OCI-LY3 (cell line): ENCODE measurements at regions not wholly inside any gene's neighbourhood (a gene's known extent, or its start where the extent isn't known, plus 50 kb on each side); places are given as distances from the start of the nearest gene placed in this dataset.
A peak's percentile ranks its signal among the peaks of the same experiment; 100 is the strongest.

Source experiments
- H2AFZ ChIP-seq: fragments of 200-600, 300-600 bp; shearing (Covaris generic); 2 replicates; pipeline ENCODE4 v1.6.0; 2014; ENCODE audit warnings: antibody characterized with exemption, low read depth, low read length
- H3K27ac ChIP-seq: fragments of 200-600, 300-600 bp; sonication (generic); 2 replicates; pipeline ENCODE4 v1.5.1; 2014; ENCODE audit warnings: mild to moderate bottlenecking, low read length, moderate library complexity, mixed read lengths
- H3K27me3 ChIP-seq: fragments of 200-600, 300-600 bp; sonication (generic); 2 replicates; pipeline ENCODE4 v1.6.1; 2014; ENCODE audit warnings: low read depth, low read length, mixed read lengths
- H3K36me3 ChIP-seq: fragments of 200-600, 300-600 bp; sonication (generic); replicated peaks from 2 replicates; pipeline ENCODE3; 2014; ENCODE audit warnings: low read depth, low read length, mixed read lengths
- H3K4me1 ChIP-seq: fragments of 300-600, 200-600 bp; sonication (generic); 2 replicates; pipeline ENCODE4 v1.6.1; 2014; ENCODE audit warnings: low read length, mixed read lengths
- H3K4me2 ChIP-seq: fragments of 200-600, 300-600 bp; sonication (generic); 2 replicates; pipeline ENCODE4 v1.6.1; 2014; ENCODE audit warnings: low read length, mixed read lengths
- H3K4me3 ChIP-seq: fragments of 300-600, 200-600 bp; sonication (generic); 2 replicates; pipeline ENCODE4 v1.5.1; 2014; ENCODE audit warnings: antibody characterized with exemption, mild to moderate bottlenecking, low read length, moderate library complexity
- H3K79me2 ChIP-seq: fragments of 300-600, 200-600 bp; shearing (Covaris generic); 2 replicates; pipeline ENCODE4 v1.6.1; 2014; ENCODE audit warnings: mild to moderate bottlenecking, low read length, mixed read lengths
- H3K9ac ChIP-seq: fragments of 300-600, 200-600 bp; shearing (Covaris generic); 2 replicates; pipeline ENCODE4 v1.6.0; 2014; ENCODE audit warnings: mild to moderate bottlenecking, low read length, moderate library complexity
- H3K9me3 ChIP-seq: fragments of 200-600, 300-600 bp; shearing (Covaris generic); 2 replicates; pipeline ENCODE4 v1.6.1; 2014; ENCODE audit warnings: low read length, mixed read lengths; ENCODE audit not compliant: insufficient read depth
- H4K20me1 ChIP-seq: fragments of 200-600, 300-600 bp; sonication (generic); 2 replicates; pipeline ENCODE4 v1.6.1; 2016; ENCODE audit warnings: low read length, mixed read lengths; ENCODE audit not compliant: insufficient read depth
- CTCF ChIP-seq: fragments of 200-600, 300-600 bp; sonication (generic); IDR thresholded peaks from 2 replicates; pipeline ENCODE4 v1.5.1; 2014; ENCODE audit warnings: antibody characterized with exemption, low read length, low read depth
- EZH2phosphoT487 ChIP-seq: fragments of 200-600 bp; shearing (Covaris generic); IDR thresholded peaks from 2 replicates; pipeline ENCODE4 v1.6.1; 2018; ENCODE audit warnings: antibody characterized with exemption, mixed run types, low read depth

GRCh38 chr22:22702237-22703202 is 58.1 kb downstream of the GGTLC2 start:
- H3K4me2 ChIP-seq = no peak overlapping the region
- no peaks in the 10 kb centered on the region for H3K9me3 ChIP-seq
- H3K36me3 ChIP-seq = no peaks in the 10 kb centered on the region
- H3K79me2 ChIP-seq = no peaks in the 10 kb centered on the region
- H3K27ac ChIP-seq = peak overlapping the region; percentile 85
- H4K20me1 ChIP-seq = no peaks in the 10 kb centered on the region
- H3K4me1 ChIP-seq = peaks cover 73% of the 10 kb centered on the region
- TF ChIP-seq CTCF (peak; percentile 62), EZH2phosphoT487 (no peak)
- no peak overlapping the region for H3K4me3 ChIP-seq
- no peak overlapping the region for H2AFZ ChIP-seq
- peak overlapping the region; percentile 65; the same call in 1 of the 2 replicates for H3K9ac ChIP-seq
- no peaks in the 10 kb centered on the region for H3K27me3 ChIP-seq

GRCh38 chr22:22703203-22703570 is 58.8 kb downstream of the GGTLC2 start:
- H3K9me3 ChIP-seq = no peaks in the 10 kb centered on the region
- H3K4me3 ChIP-seq = no peak overlapping the region
- H3K4me1 ChIP-seq = peaks cover 73% of the 10 kb centered on the region
- TF ChIP-seq CTCF (no peak), EZH2phosphoT487 (no peak)
- no peaks in the 10 kb centered on the region for H3K27me3 ChIP-seq
- 0 out of 2 replicates have a peak overlapping the region, but pooled peaks have one; percentile 32 for H3K4me2 ChIP-seq
- H3K9ac ChIP-seq = peak overlapping the region; percentile 65; the same call in 1 of the 2 replicates
- no peak overlapping the region for H2AFZ ChIP-seq
- no peaks in the 10 kb centered on the region for H3K79me2 ChIP-seq
- H3K36me3 ChIP-seq = no peaks in the 10 kb centered on the region
- H3K27ac ChIP-seq = peak overlapping the region; percentile 85
- H4K20me1 ChIP-seq = no peaks in the 10 kb centered on the region

- Histone ChIP-seq H3K4me1 (peaks cover 78% of the 10 kb centered on the region), H3K36me3 (no peaks in the 10 kb centered on the region), H3K4me2 (peak overlapping the region; percentile 32; the same call in 1 of the 2 replicates), H3K27ac (peak overlapping the region; percentile 85), H3K4me3 (no peak overlapping the region), H3K79me2 (no peaks in the 10 kb centered on the region), H3K9me3 (no peaks in the 10 kb centered on the region), H4K20me1 (no peaks in the 10 kb centered on the region), H2AFZ (no peak overlapping the region), H3K27me3 (no peaks in the 10 kb centered on the region), H3K9ac (peak overlapping the region; percentile 65; the same call in 1 of the 2 replicates)
- TF ChIP-seq CTCF (no peak), EZH2phosphoT487 (no peak)
Measured at GRCh38 chr22:22703715-22704114, 59.3 kb downstream of the GGTLC2 start.

GRCh38 chr22:22704156-22704946 is 59.9 kb downstream of the GGTLC2 start:
- Histone ChIP-seq H3K4me1 (peaks cover 83% of the 10 kb centered on the region), H3K9me3 (no peaks in the 10 kb centered on the region), H3K4me3 (no peak overlapping the region), H4K20me1 (no peaks in the 10 kb centered on the region), H3K4me2 (peak overlapping the region; percentile 32), H3K9ac (peak overlapping the region; percentile 65), H3K36me3 (peaks cover 2% of the 10 kb centered on the region), H3K79me2 (no peaks in the 10 kb centered on the region), H3K27ac (peak overlapping the region; percentile 85), H3K27me3 (no peaks in the 10 kb centered on the region), H2AFZ (no peak overlapping the region)
- TF ChIP-seq CTCF (no peak), EZH2phosphoT487 (no peak)
